Mesothelial cell of epicardium (in vitro differentiated cells): ENCODE measurements at regions not wholly inside any gene's neighbourhood (a gene's known extent, or its start where the extent isn't known, plus 50 kb on each side); places are given as distances from the start of the nearest gene placed in this dataset.

Experiments used
- DNase-seq, 2 experiments: peaks; one replicate each; pipeline ENCODE4 v3.0.0; 2021; ENCODE audit warnings: low spot score in 2 of 2; ENCODE audit not compliant: unreplicated experiment in 2 of 2
- H3K27ac Mint-ChIP-seq: 2 replicates; pipeline ENCODE4 v1.8.0; 2021; ENCODE audit warnings: mixed read lengths
- H3K27me3 Mint-ChIP-seq: 2 replicates; pipeline ENCODE4 v1.8.0; 2021; ENCODE audit warnings: low read depth, mixed read lengths
- H3K36me3 Mint-ChIP-seq: 2 replicates; pipeline ENCODE4 v1.8.0; 2021; ENCODE audit warnings: mixed read lengths
- H3K4me1 Mint-ChIP-seq: 2 replicates; pipeline ENCODE4 v1.8.0; 2021; ENCODE audit warnings: mixed read lengths
- H3K4me3 Mint-ChIP-seq: 2 replicates; pipeline ENCODE4 v1.8.0; 2021; ENCODE audit warnings: mild to moderate bottlenecking, moderate library complexity, mixed read lengths
- H3K9me3 Mint-ChIP-seq: 2 replicates; pipeline ENCODE4 v1.8.0; 2021; ENCODE audit warnings: mixed read lengths
- CTCF ChIP-seq: fragments of 200-600 bp; sonication (generic); IDR thresholded peaks from one replicate; pipeline ENCODE4 v1.5.0; 2021; ENCODE audit warnings: antibody characterized with exemption; ENCODE audit not compliant: unreplicated experiment

GRCh38 chr3:117556646-117557407 lies 847.2 kb downstream of the TUSC7 start:
- Mint-ChIP-seq H3K27ac (no peak overlapping the region), H3K27me3 (no peaks in the 10 kb centered on the region), H3K36me3 (peaks cover 2% of the 10 kb centered on the region), H3K4me1 (no peaks in the 10 kb centered on the region), H3K4me3 (no peak overlapping the region), H3K9me3 (peaks cover 11% of the 10 kb centered on the region)
- no peak for TF ChIP-seq CTCF
- DNase-seq = no peak

GRCh38 chr3:117557464-117558090 lies 848.0 kb downstream of the TUSC7 start:
- no peaks in the 10 kb centered on the region for H3K4me1 Mint-ChIP-seq
- H3K27me3 Mint-ChIP-seq = no peaks in the 10 kb centered on the region
- no peak overlapping the region for H3K27ac Mint-ChIP-seq
- no peak for DNase-seq
- H3K36me3 Mint-ChIP-seq = peaks cover 2% of the 10 kb centered on the region
- no peak for TF ChIP-seq CTCF
- H3K9me3 Mint-ChIP-seq = peaks cover 11% of the 10 kb centered on the region
- no peak overlapping the region for H3K4me3 Mint-ChIP-seq

- H3K27me3 Mint-ChIP-seq = no peaks in the 10 kb centered on the region
- peaks cover 11% of the 10 kb centered on the region for H3K9me3 Mint-ChIP-seq
- DNase-seq = no peak
- H3K4me3 Mint-ChIP-seq = no peak overlapping the region
- H3K36me3 Mint-ChIP-seq = peaks cover 2% of the 10 kb centered on the region
- H3K27ac Mint-ChIP-seq = no peak overlapping the region
- TF ChIP-seq CTCF = no peak
- H3K4me1 Mint-ChIP-seq = peaks cover 3% of the 10 kb centered on the region
Observed at GRCh38 chr3:117558681-117559080, 849.1 kb downstream of the TUSC7 start.

GRCh38 chr3:117562000-117562399 lies 852.4 kb downstream of the TUSC7 start:
- no peak overlapping the region for H3K27ac Mint-ChIP-seq
- DNase-seq = no peak
- H3K9me3 Mint-ChIP-seq = peaks cover 7% of the 10 kb centered on the region
- no peaks in the 10 kb centered on the region for H3K36me3 Mint-ChIP-seq
- no peaks in the 10 kb centered on the region for H3K27me3 Mint-ChIP-seq
- H3K4me3 Mint-ChIP-seq = no peak overlapping the region
- TF ChIP-seq CTCF = no peak
- H3K4me1 Mint-ChIP-seq = peaks cover 3% of the 10 kb centered on the region

GRCh38 chr3:117563063-117563462 lies 853.5 kb downstream of the TUSC7 start:
- Mint-ChIP-seq H3K9me3 (peaks cover 7% of the 10 kb centered on the region), H3K4me3 (no peak overlapping the region), H3K27ac (no peak overlapping the region), H3K36me3 (no peaks in the 10 kb centered on the region), H3K4me1 (peaks cover 3% of the 10 kb centered on the region), H3K27me3 (no peaks in the 10 kb centered on the region)
- DNase-seq = no peak
- no peak for TF ChIP-seq CTCF
